Stimulated activated CD4-positive, alpha-beta T cell treated with anti-CD3 and anti-CD28 coated beads, Interleukin-4, amount 100 ng/mL, for 48 hours (primary cell): ENCODE measurements at regions not wholly inside any gene's neighbourhood (a gene's known extent, or its start where the extent isn't known, plus 50 kb on each side); places are given as distances from the start of the nearest gene placed in this dataset.

Experiments
- DNase-seq, 2 donors: peaks; one replicate each; pipeline ENCODE4 v3.0.0-alpha.2; 2020; ENCODE audit warnings: low read depth in 2 of 2

DNA sequence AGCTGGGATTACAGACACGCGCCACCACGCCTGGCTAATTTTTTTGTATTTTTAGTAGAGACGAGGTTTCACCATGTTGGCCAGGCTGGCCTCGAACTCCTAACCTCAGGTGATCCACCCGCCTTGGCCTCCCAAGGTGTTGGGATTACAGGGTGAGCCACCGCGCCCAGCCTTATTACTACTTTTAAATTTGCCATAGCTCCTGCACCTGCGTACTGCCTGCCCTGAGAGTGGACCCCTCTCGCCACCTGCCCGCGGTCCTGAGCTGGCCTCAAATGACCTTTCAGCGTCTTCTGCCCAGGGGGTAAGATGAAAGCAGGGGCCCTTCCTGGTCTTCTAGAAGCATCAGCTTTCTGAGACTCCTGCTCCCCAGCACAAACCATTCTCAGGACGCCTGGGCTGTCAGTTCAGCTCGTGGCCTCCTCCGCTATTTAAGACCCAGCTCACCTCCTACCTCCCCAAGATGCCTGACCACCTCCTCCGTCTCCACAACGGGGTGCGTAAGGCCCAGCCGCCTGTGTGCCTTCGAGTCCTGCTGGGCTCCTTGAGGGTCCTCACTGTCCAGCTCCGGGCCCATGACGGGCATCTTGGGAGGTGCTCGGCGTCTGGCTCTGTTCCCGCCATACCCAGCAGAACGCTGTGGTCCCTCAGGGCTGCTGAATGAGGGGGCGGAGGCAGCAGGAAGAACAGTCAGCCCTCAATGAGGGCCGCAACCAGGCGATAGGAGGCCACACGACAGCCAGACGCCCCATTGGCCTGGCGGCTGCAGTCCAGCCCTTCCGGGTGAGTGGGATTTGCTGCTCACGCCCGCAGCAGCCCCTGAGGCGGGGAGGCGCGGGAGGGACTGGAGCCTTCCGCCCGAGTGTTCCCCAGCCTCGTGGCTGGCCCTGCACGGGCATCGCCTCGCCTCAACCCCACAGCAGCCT lies 266.6 kb downstream of the TFCP2L1 start:
- DNase-seq = no peak

DNA sequence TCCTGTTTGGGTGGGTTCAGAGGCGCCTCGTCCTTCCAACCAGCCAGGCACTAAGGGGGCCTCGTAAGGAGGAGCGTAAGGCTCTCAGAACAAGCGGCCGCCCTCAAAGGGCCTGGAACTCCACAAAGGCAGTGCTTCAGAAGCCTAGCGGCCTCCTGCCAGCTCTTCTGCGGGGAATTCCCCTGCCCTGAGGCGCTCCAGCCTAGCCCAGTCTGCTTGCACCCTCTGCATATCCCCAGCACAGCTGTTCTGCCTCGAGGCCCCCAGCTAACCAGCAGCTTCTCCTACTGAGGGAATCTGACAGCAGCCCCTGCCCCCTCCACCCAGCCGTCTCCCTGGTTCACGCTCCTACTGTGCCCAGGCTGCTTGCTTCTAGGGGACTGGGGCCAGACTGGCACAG lies 265.9 kb downstream of the TFCP2L1 start:
- DNase-seq = no peak

DNA sequence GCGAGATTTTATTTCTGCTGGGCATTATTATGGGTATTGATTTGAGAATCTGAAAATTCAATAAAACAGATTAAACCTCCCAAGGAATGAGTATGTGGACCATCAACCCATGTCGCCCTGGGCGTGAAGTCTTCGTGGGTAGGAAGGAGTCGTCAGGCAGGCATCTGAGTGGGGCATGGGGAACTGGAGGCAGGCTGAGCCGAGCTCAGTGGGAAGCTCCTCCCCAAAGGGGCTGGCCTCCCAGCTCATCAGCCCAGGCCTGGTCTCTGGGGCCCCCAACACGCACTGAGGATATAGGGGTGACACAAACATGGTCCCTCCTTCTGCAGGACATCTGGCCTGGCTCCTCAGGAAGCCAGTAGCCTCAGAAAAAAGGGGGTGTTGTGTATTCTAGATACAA lies 265.2 kb downstream of the TFCP2L1 start:
- no peak for DNase-seq

GRCh38 chr2:121021685-121022084 lies 263.3 kb downstream of the TFCP2L1 start:
- no peak for DNase-seq

DNA sequence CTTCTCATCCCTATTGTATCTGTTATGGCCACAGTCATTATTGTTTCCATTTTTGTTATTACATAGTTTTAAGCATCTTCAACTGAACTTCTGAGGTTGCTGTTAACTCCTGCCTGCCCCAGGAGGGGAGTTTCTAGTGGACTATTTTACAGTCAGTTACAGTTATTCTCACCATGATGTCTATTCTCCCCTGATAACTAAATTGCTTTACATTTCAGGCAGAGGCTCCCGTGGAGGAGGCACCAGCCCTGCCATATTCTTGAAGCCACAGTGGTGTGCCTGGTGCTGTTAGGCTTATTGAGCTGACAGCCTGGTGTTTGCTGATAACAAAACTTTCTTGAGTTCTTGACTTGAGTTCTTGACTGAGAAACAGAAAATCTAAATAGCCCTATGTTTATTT lies 256.4 kb downstream of the TFCP2L1 start:
- DNase-seq = no peak

DNA sequence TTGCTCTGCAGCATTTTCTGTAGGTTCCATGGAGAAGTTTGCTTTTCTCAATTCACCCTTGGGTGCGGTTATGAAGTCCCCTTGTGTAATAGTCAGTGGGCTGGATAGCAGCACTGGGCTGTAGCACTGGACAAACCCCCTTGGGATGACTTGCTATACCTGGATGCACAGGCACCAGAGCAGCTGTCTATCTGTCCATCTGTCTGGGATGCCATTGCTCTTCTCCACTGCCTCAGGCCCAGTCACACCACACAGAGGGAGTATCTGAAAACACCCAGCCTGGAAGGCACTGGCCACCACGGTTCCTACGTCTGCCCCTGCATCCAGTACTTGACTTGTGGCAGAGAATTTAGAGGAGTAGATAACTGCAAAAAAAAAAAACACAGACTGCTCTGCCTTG lies 254.5 kb downstream of the TFCP2L1 start:
- DNase-seq = no peak

GRCh38 chr2:121031568-121032340 lies 253.2 kb downstream of the TFCP2L1 start:
- DNase-seq = no peak

GRCh38 chr2:121033461-121033996 lies 251.5 kb downstream of the TFCP2L1 start:
- DNase-seq = no peak

- no peak for DNase-seq
Measured at GRCh38 chr2:121034551-121034950, 250.5 kb downstream of the TFCP2L1 start.

DNA sequence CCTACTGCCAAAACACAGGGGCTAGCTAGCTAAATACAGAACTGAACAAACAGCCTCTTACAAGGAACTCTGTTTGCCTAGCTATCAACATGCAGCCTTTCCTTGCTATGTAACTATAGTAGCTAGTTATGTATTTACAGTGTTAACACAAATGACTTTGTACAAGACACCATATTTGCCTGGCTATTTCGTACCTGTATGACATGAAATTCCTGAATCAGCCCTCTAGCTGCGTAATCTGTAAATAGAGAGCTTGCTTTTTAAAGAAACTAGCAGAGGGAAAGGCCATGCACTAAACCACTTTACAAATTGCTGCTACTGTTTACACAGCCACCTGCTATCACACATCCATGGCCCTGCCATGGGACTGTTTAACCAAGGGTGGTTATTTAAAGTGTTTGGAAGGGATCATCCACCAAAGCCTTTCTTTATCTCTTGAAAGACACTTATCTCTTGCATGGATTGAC lies 248.7 kb downstream of the TFCP2L1 start:
- DNase-seq = no peak

- DNase-seq = no peak
Measured at GRCh38 chr2:121037480-121037879, 247.5 kb downstream of the TFCP2L1 start.

GRCh38 chr2:121038031-121038430 lies 247.0 kb downstream of the TFCP2L1 start:
- DNase-seq = no peak

GRCh38 chr2:121038431-121038830 lies 246.6 kb downstream of the TFCP2L1 start:
- no peak for DNase-seq

- no peak for DNase-seq
Measured at GRCh38 chr2:121038891-121039616, 245.9 kb downstream of the TFCP2L1 start.

DNA sequence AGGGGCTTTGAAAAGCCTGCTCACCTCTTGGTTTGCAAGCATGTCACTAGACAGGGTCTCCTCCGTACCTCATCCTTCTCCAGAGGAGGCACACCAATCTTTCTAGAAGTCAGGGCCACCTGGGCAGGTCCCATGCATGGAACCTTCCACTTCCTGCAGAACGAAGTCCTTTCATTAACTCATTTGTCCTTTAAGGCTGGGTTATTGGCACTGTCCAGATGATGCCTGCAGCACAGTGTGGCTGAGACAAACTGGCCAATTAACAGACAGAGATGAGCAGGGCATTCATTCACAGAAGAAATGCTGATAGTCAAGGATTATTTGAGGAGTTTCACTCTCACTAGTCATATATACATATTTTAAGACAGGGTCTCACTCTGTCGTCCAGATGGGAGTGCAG lies 245.3 kb downstream of the TFCP2L1 start:
- DNase-seq = no peak

DNA sequence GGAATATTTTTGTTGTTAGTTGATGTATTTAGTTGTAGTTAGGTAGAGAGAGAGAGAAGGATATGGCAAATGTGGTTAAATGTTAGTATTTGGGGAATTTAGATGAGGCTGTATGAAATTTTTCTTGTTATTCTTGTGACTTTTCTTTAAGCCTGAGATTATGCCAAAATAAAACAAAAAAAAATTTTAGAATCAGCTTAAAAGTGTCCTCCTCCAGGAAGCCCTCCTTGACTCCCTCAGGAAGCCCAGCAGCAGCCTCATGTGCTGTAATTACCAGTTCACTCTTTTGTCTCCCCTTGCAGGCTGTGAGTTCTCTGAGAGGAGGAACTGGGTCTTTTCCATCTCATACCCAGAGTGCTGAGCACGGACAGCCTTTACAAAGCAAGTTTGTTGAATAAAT lies 243.5 kb downstream of the TFCP2L1 start:
- no peak for DNase-seq

- no peak for DNase-seq
Measured at GRCh38 chr2:121043061-121043826, 241.8 kb downstream of the TFCP2L1 start.

DNA sequence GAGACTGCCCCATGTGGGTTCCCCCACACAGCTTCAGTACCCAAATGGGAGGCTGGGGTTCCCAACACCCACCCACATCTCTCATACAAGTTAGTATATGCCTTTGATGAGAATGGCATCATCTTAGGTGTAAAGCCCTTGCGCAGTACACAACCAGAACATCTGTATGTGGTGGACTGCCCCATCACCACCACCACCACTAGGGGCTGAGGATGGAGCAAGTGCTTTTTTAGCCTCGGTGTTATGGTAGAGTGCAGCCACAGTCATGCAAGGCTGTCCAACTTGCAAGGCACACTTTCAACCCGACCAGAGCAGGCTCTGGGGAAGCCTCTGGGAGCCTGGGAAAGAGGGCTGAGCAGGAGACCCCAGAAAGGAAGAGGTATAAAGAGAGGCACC lies 241.2 kb downstream of the TFCP2L1 start:
- DNase-seq = no peak

GRCh38 chr2:121044412-121044811 lies 240.6 kb downstream of the TFCP2L1 start:
- DNase-seq = no peak

DNA sequence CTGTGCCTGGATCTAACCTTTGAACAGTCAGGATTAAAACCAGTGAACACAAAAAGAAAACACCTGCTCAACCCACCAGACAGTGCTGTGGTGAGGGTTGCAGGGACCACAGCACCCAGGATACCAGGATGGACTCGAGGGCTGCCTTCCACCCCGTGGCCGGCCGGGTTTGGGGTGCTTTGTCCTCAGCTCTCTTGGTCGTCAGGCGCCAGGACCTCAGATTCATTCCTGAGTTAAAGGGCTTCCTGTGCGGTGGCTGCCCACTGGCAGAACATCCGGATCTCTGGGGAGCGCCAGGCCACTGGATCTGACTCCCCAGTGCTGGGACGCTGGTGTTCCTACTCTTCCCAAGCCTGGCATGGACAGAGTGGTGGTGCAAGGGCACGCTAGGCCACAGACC lies 239.8 kb downstream of the TFCP2L1 start:
- no peak for DNase-seq

- DNase-seq = no peak
Measured at GRCh38 chr2:121046335-121046734, 238.7 kb downstream of the TFCP2L1 start.
